K562 (cell line): ENCODE measurements at regions not wholly inside any gene's neighbourhood (a gene's known extent, or its start where the extent isn't known, plus 50 kb on each side); places are given as distances from the start of the nearest gene placed in this dataset.

Source experiments
- ATAC-seq: fragments of 200-7000 bp; cut with Tn5 transposase; 3 replicates; pipeline ENCODE4 v1.9.1; 2020; ENCODE audit warnings: moderate library complexity
- BruUV-seq: library from RNA; stranded (reverse); fragments of 400-500 nt; replicated peaks from 2 replicates; lab custom pipeline; 2021; lab: Mats Ljungman, UMichigan
- CTCF ChIA-PET: fragments of 300-600 bp; formaldehyde crosslinking; extraction: SDS; loops from one replicate; lab custom pipeline; 2021; ENCODE audit warnings: low intra/inter-chr PET ratio; lab: Yijun Ruan, JAX
- POLR2A ChIA-PET: fragments of 300-600, 350-650 bp; sonication (Branson Sonifier 250); formaldehyde crosslinking; extraction: SDS; loops from one replicate; lab custom pipeline; 2021; ENCODE audit warnings: antibody characterized with exemption, inconsistent platforms; lab: Yijun Ruan, JAX
- DNase-seq, 4 experiments: peaks; one replicate each; pipeline versions ENCODE4 v3.0.0 to v3.0.0-alpha.2; 2011 to 2018; ENCODE audit warnings: low spot score in 3 of 4, mixed read lengths in 3 of 4; ENCODE audit errors: extremely low read depth in 1 of 4
- FAIRE-seq: peaks from 2 replicates; lab custom pipeline; 2011; peaks lifted over from hg19 to GRCh38; lab: Jason Lieb, UNC
- H2AFZ ChIP-seq: 2 replicates; pipeline ENCODE4 v1.6.0; 2011; ENCODE audit warnings: low read depth, low read length, control low read depth, inconsistent platforms
- H3K27ac ChIP-seq: fragments of 200-600 bp; 3 replicates; pipeline ENCODE4 v1.8.0; 2011; ENCODE audit warnings: low read depth, mild to moderate bottlenecking, control low read depth, inconsistent platforms, low read length, moderate library complexity, mixed read lengths; ENCODE audit errors: extremely low read depth
- H3K27me3 ChIP-seq, 2 experiments: fragments of 300-600 bp in 1 of 2; 2 replicates in 1 of 2; 3 replicates in 1 of 2; pipeline versions ENCODE4 v1.6.0 to v1.8.0; 2011; ENCODE audit warnings: inconsistent platforms in 2 of 2, low read length in 2 of 2, mild to moderate bottlenecking in 1 of 2, mixed read lengths in 1 of 2, moderate library complexity in 1 of 2; ENCODE audit not compliant: control insufficient read depth in 2 of 2, insufficient read depth in 2 of 2
- H3K36me3 ChIP-seq: fragments of 300-600 bp; 3 replicates; pipeline ENCODE4 v1.8.0; 2011; ENCODE audit warnings: mild to moderate bottlenecking, low read length, inconsistent platforms; ENCODE audit not compliant: control insufficient read depth, insufficient read depth
- H3K4me1 ChIP-seq, 2 experiments: fragments of 200-600 bp in 1 of 2; replicated peaks in 1 of 2; 2 replicates in 1 of 2; 3 replicates in 1 of 2; pipeline versions ENCODE4 v1.5.1 to v1.8.0; 2011; ENCODE audit warnings: inconsistent platforms in 2 of 2, low read length in 2 of 2, mild to moderate bottlenecking in 1 of 2, mixed read lengths in 1 of 2, moderate library complexity in 1 of 2; ENCODE audit not compliant: control insufficient read depth in 2 of 2, insufficient read depth in 2 of 2
- H3K4me2 ChIP-seq: 2 replicates; pipeline ENCODE4 v1.6.1; 2011; ENCODE audit warnings: low read length, control low read depth, inconsistent platforms, mixed read lengths; ENCODE audit not compliant: insufficient read depth
- H3K4me3 ChIP-seq: fragments of 200-600 bp; sonication (generic), shearing (Covaris generic); 2 replicates; pipeline ENCODE4 v1.5.1; 2016; ENCODE audit warnings: control low read depth, inconsistent platforms
- H3K79me2 ChIP-seq: fragments of 200-600 bp; 3 replicates; pipeline ENCODE4 v1.8.0; 2011; ENCODE audit warnings: low read length, inconsistent platforms; ENCODE audit not compliant: control insufficient read depth, insufficient read depth
- H3K9ac ChIP-seq, 2 experiments: 2 replicates each; pipeline versions ENCODE4 v1.6.0 to v1.6.1; 2011; ENCODE audit warnings: low read depth in 2 of 2, low read length in 2 of 2, control low read depth in 1 of 2, inconsistent platforms in 1 of 2, mild to moderate bottlenecking in 1 of 2, mixed read lengths in 1 of 2; ENCODE audit not compliant: insufficient read depth in 1 of 2
- H3K9me1 ChIP-seq: one replicate; pipeline ENCODE4 v1.6.0; 2011; ENCODE audit warnings: inconsistent platforms, mild to moderate bottlenecking, low read length, moderate library complexity; ENCODE audit not compliant: control insufficient read depth, insufficient read depth
- H3K9me3 ChIP-seq: replicated peaks from 2 replicates; pipeline ENCODE4 v1.5.1; 2011; ENCODE audit warnings: low read depth, low read length, inconsistent platforms; ENCODE audit not compliant: control insufficient read depth, insufficient read depth
- H4K20me1 ChIP-seq: replicated peaks from 2 replicates; pipeline ENCODE4 v1.6.1; 2011; ENCODE audit warnings: low read length, inconsistent platforms, mixed read lengths; ENCODE audit not compliant: control insufficient read depth, insufficient read depth
- CEBPG ChIP-seq, 3 experiments: fragments of 200-800 bp in 1 of 3; sonication (Bioruptor generic) in 1 of 3; sonication (generic) in 1 of 3; formaldehyde crosslinking in 1 of 3; IDR thresholded peaks in 2 of 3; conservative IDR thresholded peaks in 1 of 3; 2 replicates each; pipeline versions ENCODE4 v1.6.1 to v1.8.0; 2016 to 2022; ENCODE audit warnings: missing compliant biosample characterization in 2 of 3, missing genetic modification characterization in 2 of 3, mild to moderate bottlenecking in 1 of 3, missing genetic modification reagents in 1 of 3
- DMBX1 ChIP-seq: fragments of 250-450 bp; sonication (Bioruptor Pico); IDR thresholded peaks from 2 replicates; pipeline ENCODE4 v1.8.0; 2022; ENCODE audit warnings: inconsistent platforms, mild to moderate bottlenecking, moderate library complexity, borderline replicate concordance
- ETS2 ChIP-seq: IDR thresholded peaks from 2 replicates; pipeline ENCODE4 v1.6.1; 2016; ENCODE audit warnings: borderline replicate concordance, missing genetic modification characterization, mild to moderate bottlenecking, moderate library complexity, missing compliant biosample characterization; ENCODE audit not compliant: poor library complexity, severe bottlenecking
- HMG20B ChIP-seq: fragments of 250-450 bp; sonication (Bioruptor Pico); IDR thresholded peaks from 2 replicates; pipeline ENCODE4 v1.5.0; 2021; ENCODE audit warnings: mild to moderate bottlenecking
- IRF2 ChIP-seq: sonication (generic); formaldehyde crosslinking; IDR thresholded peaks from 2 replicates; pipeline ENCODE4 v1.8.1; 2022; ENCODE audit warnings: mild to moderate bottlenecking, missing genetic modification reagents
- MAZ ChIP-seq, 2 experiments: fragments of 450-650 bp in 1 of 2; sonication (generic) in 1 of 2; formaldehyde crosslinking; IDR thresholded peaks in 1 of 2; conservative IDR thresholded peaks in 1 of 2; 2 replicates each; pipeline versions ENCODE4 v1.4.0 to v1.5.0; 2020; ENCODE audit warnings: mild to moderate bottlenecking in 1 of 2, missing genetic modification reagents in 1 of 2
- MED1 ChIP-seq: sonication (generic); formaldehyde crosslinking; IDR thresholded peaks from 2 replicates; pipeline ENCODE4 v1.8.1; 2023; ENCODE audit warnings: missing genetic modification reagents, borderline replicate concordance
- MIER1 ChIP-seq: fragments of 450-650 bp; IDR thresholded peaks from 2 replicates; pipeline ENCODE4 v1.6.1; 2016; ENCODE audit warnings: antibody characterized with exemption, mild to moderate bottlenecking, low read depth
- NCOR1 ChIP-seq: fragments of 450-650 bp; IDR thresholded peaks from 2 replicates; pipeline ENCODE4 v1.6.1; 2016; ENCODE audit warnings: mild to moderate bottlenecking, moderate library complexity
- NFATC3 ChIP-seq: fragments of 450-650 bp; IDR thresholded peaks from 2 replicates; pipeline ENCODE4 v1.6.1; 2017; ENCODE audit warnings: mild to moderate bottlenecking
- NFIX ChIP-seq: fragments of 250-450 bp; sonication (Bioruptor Pico); IDR thresholded peaks from 2 replicates; pipeline ENCODE4 v1.4.0; 2020; ENCODE audit warnings: low read depth, mild to moderate bottlenecking, moderate library complexity
- PHB2 ChIP-seq: fragments of 450-650 bp; IDR thresholded peaks from 2 replicates; pipeline ENCODE4 v1.6.1; 2017; ENCODE audit warnings: low read depth
- POLR2AphosphoS5 ChIP-seq: IDR thresholded peaks from 2 replicates; pipeline ENCODE4 v1.6.1; 2011; ENCODE audit warnings: mild to moderate bottlenecking, low read depth, low read length, moderate library complexity; ENCODE audit not compliant: control insufficient read depth, insufficient read depth
- PTTG1 ChIP-seq: fragments of 450-650 bp; IDR thresholded peaks from 2 replicates; pipeline ENCODE4 v1.6.1; 2016; ENCODE audit warnings: low read depth, mild to moderate bottlenecking, missing genetic modification characterization, missing compliant biosample characterization
- TEAD4 ChIP-seq, 2 experiments: sonication (generic) in 1 of 2; formaldehyde crosslinking in 1 of 2; IDR thresholded peaks; 2 replicates each; pipeline versions ENCODE4 v1.6.1 to v1.8.0; 2012 to 2022; ENCODE audit warnings: borderline replicate concordance in 1 of 2, inconsistent platforms in 1 of 2, low read length in 1 of 2, mild to moderate bottlenecking in 1 of 2, missing genetic modification reagents in 1 of 2
- U2AF1 ChIP-seq: fragments of 200-400 bp; formaldehyde crosslinking; optimal IDR thresholded peaks from 2 replicates; pipeline ENCODE3; 2017; ENCODE audit warnings: mild to moderate bottlenecking, low read depth, low read length, moderate library complexity
- ZNF174 ChIP-seq: fragments of 250-450 bp; sonication (Bioruptor Pico); IDR thresholded peaks from 2 replicates; pipeline ENCODE4 v1.4.0; 2020; ENCODE audit warnings: mild to moderate bottlenecking
- ZNF561 ChIP-seq: fragments of 450-650 bp; formaldehyde crosslinking; conservative IDR thresholded peaks from 2 replicates; pipeline ENCODE4 v1.4.0; 2020; ENCODE audit warnings: mild to moderate bottlenecking, moderate library complexity
- in situ Hi-C: fragments of 300-500 bp; cut with MboI; formaldehyde crosslinking; loops from 4 replicates; pipeline ENCODE4 v1.15.0; 2018; ENCODE audit warnings: inconsistent platforms, mixed read lengths
- intact Hi-C: fragments of 100-400 bp; cut with micrococcal nuclease; formaldehyde crosslinking; loops from 2 replicates; pipeline ENCODE4 v1.14.2; 2022

DNA sequence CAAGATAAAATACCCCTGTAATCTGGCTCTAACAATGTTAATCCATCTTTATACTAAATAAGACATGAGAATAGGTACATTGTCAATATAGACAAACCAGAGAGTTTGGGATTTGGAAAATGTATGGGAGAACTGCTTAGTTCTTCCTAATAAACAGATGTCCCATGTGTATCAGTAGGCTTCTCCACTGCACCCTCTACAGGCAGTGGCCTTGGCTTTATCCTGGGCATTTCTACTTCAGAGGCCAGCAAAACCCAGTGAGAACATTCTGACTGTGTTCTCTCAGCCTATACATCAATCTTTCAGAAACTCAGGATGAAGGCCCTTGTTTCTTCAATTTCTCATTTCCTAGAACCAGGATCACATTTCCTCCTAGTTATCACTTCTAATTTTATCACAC lies 1167.5 kb upstream of the ACVR2A start:
- H4K20me1 ChIP-seq = no peaks in the 10 kb centered on the region
- TF ChIP-seq PHB2 = no peak
- TF ChIP-seq HMG20B (CRISPR knock-in tag) = no peak
- TF ChIP-seq PTTG1 (tag) = no peak
- TF ChIP-seq NCOR1 = no peak
- no peak for TF ChIP-seq U2AF1
- no peak for TF ChIP-seq MED1 (CRISPR knock-in tag)
- TF ChIP-seq TEAD4 (IDR thresholded peaks at IDR 0.05; ENCODE audit: low read length) = no peak
- TF ChIP-seq TEAD4 (CRISPR knock-in tag; IDR thresholded peaks at IDR 0.05; ENCODE audit: borderline replicate concordance) = no peak
- no peak for TF ChIP-seq MAZ (CRISPR knock-in tag; conservative IDR thresholded peaks at IDR 0.05 in 1 of 2, IDR thresholded peaks at IDR 0.05 in 1 of 2)
- TF ChIP-seq ZNF561 (CRISPR knock-in tag) = no peak
- TF ChIP-seq ETS2 (tag) = no peak
- no peak for TF ChIP-seq ZNF174
- TF ChIP-seq IRF2 (CRISPR knock-in tag) = no peak
- TF ChIP-seq MIER1 = no peak
- no peak for TF ChIP-seq POLR2AphosphoS5
- TF ChIP-seq NFATC3 = no peak
- no peak for TF ChIP-seq NFIX (CRISPR knock-in tag)
- TF ChIP-seq CEBPG (CRISPR knock-in tag; IDR thresholded peaks at IDR 0.05) = no peak
- no peak for TF ChIP-seq CEBPG (tag; conservative IDR thresholded peaks at IDR 0.05 in 1 of 2, IDR thresholded peaks at IDR 0.05 in 1 of 2)
- TF ChIP-seq DMBX1 (CRISPR knock-in tag) = no peak
- TF ChIP-seq, all 486 proteins: peak for 0
- no peak overlapping the region for H3K9ac ChIP-seq
- no peaks in the 10 kb centered on the region for H3K9me1 ChIP-seq
- in situ Hi-C loops (no loop called here), intact Hi-C loops (no loop called here)
- no peak overlapping the region for H3K27ac ChIP-seq
- H3K4me3 ChIP-seq = no peak overlapping the region
- no peak overlapping the region for H2AFZ ChIP-seq
- ChIA-PET CTCF (no interaction called here), POLR2A (interaction anchor here (0.6 kb wide), 1 partner anchor 112 kb away, joined by 3 read pairs; no protein-coding TSS in a partner anchor)
- FAIRE-seq (no peak), DNase-seq (peak in 1 of 4 experiments; percentile 1), ATAC-seq (no peak)
- H3K36me3 ChIP-seq = no peaks in the 10 kb centered on the region
- H3K9me3 ChIP-seq = no peaks in the 10 kb centered on the region
- BruUV-seq = no TSS peak
- H3K4me1 ChIP-seq = no peaks in the 10 kb centered on the region
- H3K4me2 ChIP-seq = no peak overlapping the region
- H3K27me3 ChIP-seq = no peaks in the 10 kb centered on the region
- no peaks in the 10 kb centered on the region for H3K79me2 ChIP-seq
